HL-60 (cell line): ENCODE measurements at regions not wholly inside any gene's neighbourhood (a gene's known extent, or its start where the extent isn't known, plus 50 kb on each side); places are given as distances from the start of the nearest gene placed in this dataset.

Source experiments
- POLR2AphosphoS5 ChIP-seq: IDR thresholded peaks from 2 replicates; pipeline ENCODE4 v1.6.1; 2012; ENCODE audit warnings: low read depth
- TF ChIP-seq, protein P1 (sequence below): IDR thresholded peaks from one replicate; pipeline ENCODE4 v1.5.1; 2011; ENCODE audit warnings: low read length, control low read depth, inconsistent platforms; ENCODE audit not compliant: insufficient read depth
- TF ChIP-seq, protein P2 (sequence below): IDR thresholded peaks from 2 replicates; pipeline ENCODE4 v1.6.1; 2012; ENCODE audit warnings: low read depth; ENCODE audit not compliant: insufficient replicate concordance

DNA sequence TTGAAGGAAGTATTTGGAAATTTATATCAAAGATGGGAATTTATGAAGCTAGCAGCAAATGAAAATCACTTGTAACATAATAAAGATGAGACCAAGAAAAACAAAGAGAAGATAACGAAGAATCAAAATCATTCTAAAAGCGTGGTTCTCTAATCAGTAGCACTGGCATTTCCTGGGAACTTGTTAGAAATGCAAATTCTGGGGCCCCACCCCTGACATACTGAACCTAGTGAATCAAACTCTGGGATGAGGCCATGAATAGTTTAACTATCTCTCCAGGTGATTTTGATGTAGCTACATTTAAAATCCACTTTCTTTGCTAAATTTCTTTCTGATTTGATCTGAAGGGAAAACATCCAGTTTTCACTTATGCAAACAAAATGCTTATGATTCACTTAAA, 1075.6 kb downstream of the HACE1 start:
- TF ChIP-seq, protein P1, sequence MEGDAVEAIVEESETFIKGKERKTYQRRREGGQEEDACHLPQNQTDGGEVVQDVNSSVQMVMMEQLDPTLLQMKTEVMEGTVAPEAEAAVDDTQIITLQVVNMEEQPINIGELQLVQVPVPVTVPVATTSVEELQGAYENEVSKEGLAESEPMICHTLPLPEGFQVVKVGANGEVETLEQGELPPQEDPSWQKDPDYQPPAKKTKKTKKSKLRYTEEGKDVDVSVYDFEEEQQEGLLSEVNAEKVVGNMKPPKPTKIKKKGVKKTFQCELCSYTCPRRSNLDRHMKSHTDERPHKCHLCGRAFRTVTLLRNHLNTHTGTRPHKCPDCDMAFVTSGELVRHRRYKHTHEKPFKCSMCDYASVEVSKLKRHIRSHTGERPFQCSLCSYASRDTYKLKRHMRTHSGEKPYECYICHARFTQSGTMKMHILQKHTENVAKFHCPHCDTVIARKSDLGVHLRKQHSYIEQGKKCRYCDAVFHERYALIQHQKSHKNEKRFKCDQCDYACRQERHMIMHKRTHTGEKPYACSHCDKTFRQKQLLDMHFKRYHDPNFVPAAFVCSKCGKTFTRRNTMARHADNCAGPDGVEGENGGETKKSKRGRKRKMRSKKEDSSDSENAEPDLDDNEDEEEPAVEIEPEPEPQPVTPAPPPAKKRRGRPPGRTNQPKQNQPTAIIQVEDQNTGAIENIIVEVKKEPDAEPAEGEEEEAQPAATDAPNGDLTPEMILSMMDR: no peak
- TF ChIP-seq, protein P2, sequence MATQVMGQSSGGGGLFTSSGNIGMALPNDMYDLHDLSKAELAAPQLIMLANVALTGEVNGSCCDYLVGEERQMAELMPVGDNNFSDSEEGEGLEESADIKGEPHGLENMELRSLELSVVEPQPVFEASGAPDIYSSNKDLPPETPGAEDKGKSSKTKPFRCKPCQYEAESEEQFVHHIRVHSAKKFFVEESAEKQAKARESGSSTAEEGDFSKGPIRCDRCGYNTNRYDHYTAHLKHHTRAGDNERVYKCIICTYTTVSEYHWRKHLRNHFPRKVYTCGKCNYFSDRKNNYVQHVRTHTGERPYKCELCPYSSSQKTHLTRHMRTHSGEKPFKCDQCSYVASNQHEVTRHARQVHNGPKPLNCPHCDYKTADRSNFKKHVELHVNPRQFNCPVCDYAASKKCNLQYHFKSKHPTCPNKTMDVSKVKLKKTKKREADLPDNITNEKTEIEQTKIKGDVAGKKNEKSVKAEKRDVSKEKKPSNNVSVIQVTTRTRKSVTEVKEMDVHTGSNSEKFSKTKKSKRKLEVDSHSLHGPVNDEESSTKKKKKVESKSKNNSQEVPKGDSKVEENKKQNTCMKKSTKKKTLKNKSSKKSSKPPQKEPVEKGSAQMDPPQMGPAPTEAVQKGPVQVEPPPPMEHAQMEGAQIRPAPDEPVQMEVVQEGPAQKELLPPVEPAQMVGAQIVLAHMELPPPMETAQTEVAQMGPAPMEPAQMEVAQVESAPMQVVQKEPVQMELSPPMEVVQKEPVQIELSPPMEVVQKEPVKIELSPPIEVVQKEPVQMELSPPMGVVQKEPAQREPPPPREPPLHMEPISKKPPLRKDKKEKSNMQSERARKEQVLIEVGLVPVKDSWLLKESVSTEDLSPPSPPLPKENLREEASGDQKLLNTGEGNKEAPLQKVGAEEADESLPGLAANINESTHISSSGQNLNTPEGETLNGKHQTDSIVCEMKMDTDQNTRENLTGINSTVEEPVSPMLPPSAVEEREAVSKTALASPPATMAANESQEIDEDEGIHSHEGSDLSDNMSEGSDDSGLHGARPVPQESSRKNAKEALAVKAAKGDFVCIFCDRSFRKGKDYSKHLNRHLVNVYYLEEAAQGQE: no peak
- no peak for TF ChIP-seq POLR2AphosphoS5
